Naive thymus-derived CD4-positive, alpha-beta T cell (primary cell): ENCODE measurements at regions not wholly inside any gene's neighbourhood (a gene's known extent, or its start where the extent isn't known, plus 50 kb on each side); places are given as distances from the start of the nearest gene placed in this dataset.

Source experiments
- ATAC-seq: fragments of 150-1000 bp; cut with Tn5 transposase; 2 replicates; pipeline ENCODE4 v1.10.0; 2021; ENCODE audit warnings: mild to moderate bottlenecking, moderate library complexity
- CTCF ChIA-PET: fragments of 350-600 bp; sonication (Branson Sonifier 250); formaldehyde crosslinking; loops from one replicate; lab custom pipeline; 2021; ENCODE audit warnings: antibody characterized with exemption; lab: Charles Lee
- POLR2A ChIA-PET: fragments of 350-600 bp; sonication (Branson Sonifier 250); formaldehyde crosslinking; loops from one replicate; lab custom pipeline; 2021; ENCODE audit warnings: antibody characterized with exemption, inconsistent platforms; lab: Charles Lee
- DNase-seq, 9 donors: peaks; one replicate each; pipeline versions ENCODE4 v3.0.0 to v3.0.0-alpha.2; 2020 to 2022; ENCODE audit warnings: mixed read lengths in 1 of 9
- H3K27ac ChIP-seq: one replicate; pipeline ENCODE4 v1.7.0; 2013; ENCODE audit warnings: mild to moderate bottlenecking, low read depth, low read length, moderate library complexity
- H3K27me3 ChIP-seq, 2 donors: one replicate each; pipeline ENCODE4 v1.7.0; 2013; ENCODE audit warnings: low read length in 2 of 2, mild to moderate bottlenecking in 2 of 2, moderate library complexity in 2 of 2; ENCODE audit not compliant: control insufficient read depth in 2 of 2, insufficient read depth in 2 of 2
- H3K36me3 ChIP-seq, 3 experiments: 1 replicate in 2 of 3; 2 replicates in 1 of 3; pipeline ENCODE4 v1.7.0; 2013; ENCODE audit warnings: low read length in 3 of 3, mild to moderate bottlenecking in 3 of 3, moderate library complexity in 1 of 3; ENCODE audit not compliant: insufficient read depth in 3 of 3, control insufficient read depth in 2 of 3
- H3K4me1 ChIP-seq, 2 donors: one replicate each; pipeline ENCODE4 v1.7.0; 2013; ENCODE audit warnings: low read length in 2 of 2, mild to moderate bottlenecking in 2 of 2, moderate library complexity in 1 of 2; ENCODE audit not compliant: control insufficient read depth in 2 of 2, insufficient read depth in 2 of 2
- H3K4me3 ChIP-seq: 2 replicates; pipeline ENCODE4 v1.7.0; 2013; ENCODE audit warnings: mild to moderate bottlenecking, low read length
- H3K9me3 ChIP-seq, 3 experiments: 1 replicate in 2 of 3; 2 replicates in 1 of 3; pipeline ENCODE4 v1.7.0; 2013; ENCODE audit warnings: low read length in 3 of 3; ENCODE audit not compliant: control insufficient read depth in 2 of 3
- H3K27ac Mint-ChIP-seq, 9 donors: one replicate each; pipeline ENCODE4 v1.8.0; 2020 to 2022; ENCODE audit warnings: mixed read lengths in 9 of 9, mild to moderate bottlenecking in 8 of 9, moderate library complexity in 5 of 9, inconsistent platforms in 2 of 9
- H3K27me3 Mint-ChIP-seq, 5 donors: one replicate each; pipeline ENCODE4 v1.8.0; 2021 to 2022; ENCODE audit warnings: mixed read lengths in 5 of 5, mild to moderate bottlenecking in 1 of 5
- H3K36me3 Mint-ChIP-seq, 5 donors: one replicate each; pipeline ENCODE4 v1.8.0; 2020 to 2022; ENCODE audit warnings: mixed read lengths in 5 of 5, mild to moderate bottlenecking in 3 of 5, inconsistent platforms in 1 of 5
- H3K4me1 Mint-ChIP-seq, 7 donors: one replicate each; pipeline ENCODE4 v1.8.0; 2020 to 2022; ENCODE audit warnings: mixed read lengths in 7 of 7, mild to moderate bottlenecking in 3 of 7, inconsistent platforms in 1 of 7
- H3K4me3 Mint-ChIP-seq, 10 donors: one replicate each; pipeline ENCODE4 v1.8.0; 2020 to 2022; ENCODE audit warnings: mild to moderate bottlenecking in 10 of 10, mixed read lengths in 10 of 10, moderate library complexity in 6 of 10, inconsistent platforms in 2 of 10
- H3K9me3 Mint-ChIP-seq, 11 donors: one replicate each; pipeline ENCODE4 v1.8.0; 2020 to 2022; ENCODE audit warnings: mixed read lengths in 11 of 11, mild to moderate bottlenecking in 4 of 11, inconsistent platforms in 1 of 11, moderate library complexity in 1 of 11
- intact Hi-C, 2 donors: fragments of 100-400 bp; cut with micrococcal nuclease; formaldehyde crosslinking; loops; one replicate each; pipeline ENCODE4 v1.15.1; 2023

DNA sequence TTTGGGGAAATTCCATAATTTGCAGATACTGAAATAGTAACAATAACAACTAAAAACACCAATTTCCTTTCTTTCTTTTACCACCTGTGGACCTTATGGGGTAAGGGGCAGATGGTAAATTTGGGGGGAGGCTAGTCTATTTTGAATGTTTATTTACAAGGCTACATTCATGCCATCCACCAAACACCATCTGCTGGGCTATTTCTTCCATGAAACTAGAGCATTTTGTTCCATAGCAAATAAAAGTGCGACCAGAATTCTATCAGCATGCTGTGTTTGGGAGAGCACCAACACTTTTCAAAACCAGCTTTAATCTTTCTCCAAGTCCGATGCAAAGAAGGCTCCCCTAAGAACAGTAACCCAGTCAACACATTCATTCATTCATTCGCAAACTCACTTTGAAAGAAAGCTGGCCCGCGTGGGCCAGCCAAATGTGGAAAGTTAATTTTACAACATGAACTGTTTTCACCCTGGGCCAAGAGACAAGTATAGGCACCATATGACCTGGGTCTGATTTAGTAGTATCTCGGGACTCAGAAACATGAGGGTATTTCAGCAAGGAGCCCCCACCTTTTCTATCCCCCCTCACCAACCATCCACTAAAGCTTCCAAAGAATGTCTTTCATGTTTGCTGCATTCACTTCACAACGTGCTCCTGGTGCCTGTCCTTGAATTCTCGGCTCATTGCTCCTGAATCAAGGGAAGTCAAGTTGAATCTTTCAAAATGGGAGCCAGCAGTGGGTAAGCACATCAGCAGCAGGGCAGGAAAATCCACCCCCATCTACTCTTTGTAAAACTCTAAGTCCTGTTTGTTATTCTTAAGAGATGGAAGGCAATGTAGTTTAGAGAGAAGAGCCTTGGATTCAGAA lies 210.6 kb downstream of the C1D start:
- no peak overlapping the region for H3K4me3 ChIP-seq
- no peaks in the 10 kb centered on the region for H3K4me1 ChIP-seq
- no peaks in the 10 kb centered on the region for H3K36me3 ChIP-seq
- DNase-seq (no peak), ATAC-seq (no peak)
- no peak overlapping the region for H3K27ac ChIP-seq
- Mint-ChIP-seq H3K4me1 (no peaks in the 10 kb centered on the region), H3K36me3 (no peaks in the 10 kb centered on the region), H3K4me3 (no peak overlapping the region), H3K27me3 (peaks cover 2 to 32% (median 21%) of the 10 kb centered on the region in 5 donors), H3K9me3 (peaks cover 0 to 4% (median 0%) of the 10 kb centered on the region in 11 donors), H3K27ac (no peak overlapping the region)
- CTCF ChIA-PET: no interaction called here
- intact Hi-C loops: no loop called here
- H3K9me3 ChIP-seq: no peaks in the 10 kb centered on the region
- POLR2A ChIA-PET: no interaction called here
- H3K27me3 ChIP-seq: no peaks in the 10 kb centered on the region

DNA sequence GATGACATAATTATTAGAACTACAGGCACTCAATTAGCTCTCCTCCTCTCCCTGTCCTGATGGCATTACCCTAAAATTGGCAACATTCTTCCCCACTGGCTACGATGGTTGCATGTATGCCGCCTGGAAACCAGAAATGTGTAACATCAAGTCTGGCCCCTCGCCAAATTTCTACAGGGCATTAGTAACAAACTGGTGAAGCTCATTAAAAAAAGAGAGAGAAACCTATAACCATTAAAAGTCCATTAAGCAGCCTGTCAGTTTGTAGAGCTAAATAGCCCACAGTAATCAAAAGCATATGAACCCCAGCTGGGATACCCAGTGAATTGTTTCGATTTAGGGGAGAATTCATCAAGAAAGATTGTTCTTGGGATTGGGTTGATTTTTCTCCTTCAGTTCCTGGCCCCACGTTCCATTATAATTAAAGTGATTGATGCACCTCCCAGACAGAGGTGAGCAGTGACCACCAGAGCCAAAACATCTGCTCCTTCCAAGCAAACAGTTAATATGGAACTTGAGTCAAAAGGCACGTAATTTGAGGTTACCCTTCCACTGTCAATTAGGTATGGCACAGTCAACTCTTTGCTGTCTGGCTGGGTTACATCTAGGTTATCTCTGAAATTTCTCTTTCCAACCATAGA lies 208.6 kb downstream of the C1D start:
- Mint-ChIP-seq H3K4me1 (no peaks in the 10 kb centered on the region), H3K27ac (no peak overlapping the region), H3K27me3 (peaks cover 0 to 19% (median 12%) of the 10 kb centered on the region in 5 donors), H3K4me3 (no peak overlapping the region), H3K9me3 (peaks cover 0 to 4% (median 0%) of the 10 kb centered on the region in 11 donors), H3K36me3 (no peaks in the 10 kb centered on the region)
- Histone ChIP-seq H3K9me3 (no peaks in the 10 kb centered on the region), H3K27me3 (no peaks in the 10 kb centered on the region), H3K36me3 (no peaks in the 10 kb centered on the region), H3K4me1 (no peaks in the 10 kb centered on the region), H3K27ac (no peak overlapping the region), H3K4me3 (no peak overlapping the region)
- DNase-seq: no peak
- CTCF ChIA-PET: no interaction called here
- no peak for ATAC-seq
- POLR2A ChIA-PET: no interaction called here
- intact Hi-C loops: no loop called here

DNA sequence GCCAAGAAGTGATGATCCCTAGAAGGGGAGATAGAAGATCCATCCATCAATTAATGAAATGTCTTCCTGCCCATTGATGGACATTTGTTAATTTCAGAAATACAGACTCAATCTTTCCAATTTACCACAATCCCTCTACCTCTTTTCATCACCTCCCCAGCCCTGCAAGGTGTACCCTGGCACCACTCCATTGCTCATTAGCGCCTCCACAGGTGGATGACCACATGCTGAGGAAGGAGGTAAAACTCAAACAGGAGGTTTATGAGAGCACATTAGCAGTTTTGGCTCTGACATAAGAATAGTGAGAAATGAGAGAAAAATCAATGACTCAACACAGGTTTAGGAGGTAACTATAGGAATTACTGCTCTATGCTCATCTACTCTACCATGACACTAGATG lies 208.0 kb downstream of the C1D start:
- Mint-ChIP-seq H3K4me3 (no peak overlapping the region), H3K4me1 (no peaks in the 10 kb centered on the region), H3K9me3 (peaks cover 0 to 4% (median 0%) of the 10 kb centered on the region in 11 donors), H3K27ac (no peak overlapping the region), H3K27me3 (peaks cover 0 to 19% (median 12%) of the 10 kb centered on the region in 5 donors), H3K36me3 (no peaks in the 10 kb centered on the region)
- ATAC-seq: no peak
- H3K27me3 ChIP-seq: no peaks in the 10 kb centered on the region
- H3K4me1 ChIP-seq: no peaks in the 10 kb centered on the region
- ChIA-PET CTCF (no interaction called here), POLR2A (no interaction called here)
- no peaks in the 10 kb centered on the region for H3K36me3 ChIP-seq
- intact Hi-C loops: no loop called here
- no peak overlapping the region for H3K4me3 ChIP-seq
- DNase-seq: no peak
- no peaks in the 10 kb centered on the region for H3K9me3 ChIP-seq
- no peak overlapping the region for H3K27ac ChIP-seq

DNA sequence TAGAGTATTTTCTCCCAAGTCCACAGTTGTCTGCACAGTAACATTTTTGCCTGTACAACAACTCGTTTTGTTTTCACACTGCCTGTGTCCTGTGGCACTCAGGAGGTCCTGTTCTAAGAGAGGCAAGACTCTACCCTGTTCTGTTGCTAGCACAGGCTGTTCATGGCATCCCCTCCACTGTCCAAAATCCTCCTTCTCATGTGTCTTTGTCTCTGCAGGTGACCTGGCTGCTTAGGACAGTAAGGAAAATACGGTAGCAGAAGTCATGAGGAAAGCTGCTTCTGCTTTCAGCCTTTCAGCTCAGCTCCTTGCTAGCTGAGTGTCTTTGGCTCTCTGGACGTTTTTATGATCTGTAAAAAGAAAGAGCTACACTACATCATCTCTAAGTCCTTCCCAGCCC lies 205.9 kb downstream of the C1D start:
- Mint-ChIP-seq H3K9me3 (peaks cover 0 to 4% (median 0%) of the 10 kb centered on the region in 11 donors), H3K27ac (no peak overlapping the region), H3K27me3 (peaks cover 0 to 16% (median 5%) of the 10 kb centered on the region in 5 donors), H3K4me3 (no peak overlapping the region), H3K36me3 (no peaks in the 10 kb centered on the region), H3K4me1 (no peaks in the 10 kb centered on the region)
- ATAC-seq (no peak), DNase-seq (no peak)
- Histone ChIP-seq H3K27me3 (no peaks in the 10 kb centered on the region), H3K4me3 (no peak overlapping the region), H3K9me3 (no peaks in the 10 kb centered on the region), H3K36me3 (no peaks in the 10 kb centered on the region), H3K27ac (no peak overlapping the region), H3K4me1 (no peaks in the 10 kb centered on the region)
- intact Hi-C loops: no loop called here
- ChIA-PET POLR2A (no interaction called here), CTCF (no interaction called here)

DNA sequence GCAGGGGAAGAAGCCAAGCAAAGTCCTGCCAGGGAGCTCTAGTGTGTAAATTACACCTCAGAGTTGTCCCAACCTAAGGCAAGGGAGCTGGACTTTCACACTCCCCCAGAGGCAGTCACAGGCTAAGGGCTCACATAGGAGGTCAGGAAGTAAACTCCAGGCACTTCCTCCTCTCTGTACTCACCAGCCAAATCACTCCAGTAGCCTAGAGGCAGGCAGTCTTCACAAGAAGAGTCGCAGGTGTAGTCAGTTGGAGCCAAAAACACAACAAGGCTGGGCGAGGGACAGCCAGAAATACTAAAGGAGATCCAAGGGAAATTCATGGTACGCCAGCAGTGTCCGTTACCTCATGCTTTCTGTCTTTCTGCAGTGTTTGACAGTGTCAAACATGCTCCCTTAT lies 205.0 kb downstream of the C1D start:
- no peak for ATAC-seq
- ChIA-PET CTCF (no interaction called here), POLR2A (no interaction called here)
- Histone ChIP-seq H3K27ac (no peak overlapping the region), H3K36me3 (no peaks in the 10 kb centered on the region), H3K27me3 (no peaks in the 10 kb centered on the region), H3K9me3 (no peaks in the 10 kb centered on the region), H3K4me3 (no peak overlapping the region), H3K4me1 (no peaks in the 10 kb centered on the region)
- peaks cover 0 to 2% (median 0%) of the 10 kb centered on the region in 11 donors for H3K9me3 Mint-ChIP-seq
- no peak for DNase-seq
- H3K36me3 Mint-ChIP-seq: no peaks in the 10 kb centered on the region
- intact Hi-C loops: no loop called here
- H3K4me3 Mint-ChIP-seq: no peak overlapping the region
- peaks cover 0 to 22% (median 5%) of the 10 kb centered on the region in 5 donors for H3K27me3 Mint-ChIP-seq
- H3K27ac Mint-ChIP-seq: no peak overlapping the region
- H3K4me1 Mint-ChIP-seq: no peaks in the 10 kb centered on the region

DNA sequence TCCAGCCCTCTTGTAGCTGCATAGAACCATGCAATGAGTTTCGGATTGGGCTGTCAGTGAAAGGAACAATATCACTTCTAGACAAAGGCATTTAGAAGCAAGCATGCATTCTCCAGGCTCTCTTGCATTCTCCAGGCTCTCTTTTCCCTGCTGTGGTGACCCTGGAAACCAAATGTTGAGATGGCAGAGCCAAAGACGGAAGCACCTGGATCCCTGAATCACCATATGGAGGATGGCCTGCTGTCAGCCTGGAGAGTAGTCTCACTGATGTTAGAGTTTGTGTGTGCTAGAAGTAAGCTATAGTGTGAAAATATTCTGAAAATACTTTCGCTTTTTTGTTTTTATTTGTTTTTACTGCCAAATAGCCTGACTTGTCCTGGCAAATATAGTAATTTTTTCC lies 203.9 kb downstream of the C1D start:
- POLR2A ChIA-PET: no interaction called here
- Histone ChIP-seq H3K9me3 (no peaks in the 10 kb centered on the region), H3K4me1 (no peaks in the 10 kb centered on the region), H3K27me3 (no peaks in the 10 kb centered on the region), H3K4me3 (no peak overlapping the region), H3K36me3 (no peaks in the 10 kb centered on the region), H3K27ac (no peak overlapping the region)
- Mint-ChIP-seq H3K4me3 (no peak overlapping the region), H3K4me1 (no peaks in the 10 kb centered on the region), H3K27ac (no peak overlapping the region), H3K36me3 (no peaks in the 10 kb centered on the region), H3K9me3 (peaks cover 0 to 2% (median 0%) of the 10 kb centered on the region in 11 donors), H3K27me3 (peaks cover 0 to 24% (median 1%) of the 10 kb centered on the region in 5 donors)
- DNase-seq (no peak), ATAC-seq (no peak)
- CTCF ChIA-PET: no interaction called here
- intact Hi-C loops: no loop called here

DNA sequence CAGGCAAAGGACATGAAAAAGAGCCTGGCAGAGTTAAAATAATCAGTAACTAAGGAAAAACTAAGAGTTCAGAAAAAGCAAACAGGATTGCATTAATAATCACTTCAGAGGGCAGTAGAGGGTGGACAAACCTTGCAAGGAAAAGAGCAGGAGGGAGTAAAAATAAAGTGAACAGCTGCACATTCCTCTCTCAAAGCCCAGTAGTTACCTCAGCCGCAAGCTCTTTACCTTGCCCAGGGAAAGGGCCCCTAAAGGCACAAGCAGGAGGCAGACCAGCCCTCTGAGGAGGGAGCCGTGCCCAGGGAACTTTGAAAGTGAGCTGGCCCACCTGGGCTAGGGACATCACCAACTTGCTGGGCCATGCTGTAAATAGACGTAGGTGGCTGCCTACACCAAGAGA lies 196.9 kb downstream of the C1D start:
- Mint-ChIP-seq H3K36me3 (no peaks in the 10 kb centered on the region), H3K27ac (no peak overlapping the region), H3K4me3 (no peak overlapping the region), H3K4me1 (no peaks in the 10 kb centered on the region), H3K9me3 (no peaks in the 10 kb centered on the region), H3K27me3 (peaks cover 0 to 24% (median 16%) of the 10 kb centered on the region in 5 donors)
- ChIA-PET POLR2A (no interaction called here), CTCF (no interaction called here)
- DNase-seq: no peak
- no peak for ATAC-seq
- intact Hi-C loops: no loop called here
- H3K9me3 ChIP-seq: no peaks in the 10 kb centered on the region
- H3K36me3 ChIP-seq: no peaks in the 10 kb centered on the region
- H3K27ac ChIP-seq: no peak overlapping the region
- no peak overlapping the region for H3K4me3 ChIP-seq
- no peaks in the 10 kb centered on the region for H3K27me3 ChIP-seq
- H3K4me1 ChIP-seq: no peaks in the 10 kb centered on the region
